HL-60 (cell line): ENCODE measurements at regions not wholly inside any gene's neighbourhood (a gene's known extent, or its start where the extent isn't known, plus 50 kb on each side); places are given as distances from the start of the nearest gene placed in this dataset.

Source experiments
- DNase-seq, 2 experiments: peaks; one replicate each; pipeline ENCODE4 v3.0.0-alpha.2; 2010 to 2020; ENCODE audit warnings: low read depth in 1 of 2, low spot score in 1 of 2
- H3K27ac ChIP-seq: fragments of 250-450 bp; sonication (Bioruptor Pico); replicated peaks from 2 replicates; pipeline ENCODE4 v1.5.1; 2020; ENCODE audit warnings: mild to moderate bottlenecking, moderate library complexity
- H3K27me3 ChIP-seq: fragments of 250-450 bp; sonication (Bioruptor Pico); 2 replicates; pipeline ENCODE4 v1.5.1; 2021; ENCODE audit warnings: mild to moderate bottlenecking, moderate library complexity; ENCODE audit not compliant: insufficient read depth, poor library complexity, severe bottlenecking
- H3K4me3 ChIP-seq: replicated peaks from 2 replicates; pipeline ENCODE4 v1.5.1; 2011; ENCODE audit warnings: mild to moderate bottlenecking, control low read depth, low read length; ENCODE audit not compliant: insufficient read depth
- GABPA ChIP-seq: IDR thresholded peaks from 2 replicates; pipeline ENCODE4 v1.6.1; 2012; ENCODE audit warnings: low read depth
- POLR2AphosphoS5 ChIP-seq: IDR thresholded peaks from 2 replicates; pipeline ENCODE4 v1.6.1; 2012; ENCODE audit warnings: low read depth
- SPI1 ChIP-seq: IDR thresholded peaks from 2 replicates; pipeline ENCODE4 v1.6.1; 2012; ENCODE audit warnings: low read depth, mild to moderate bottlenecking, borderline replicate concordance
- TF ChIP-seq, protein P1 (sequence below): IDR thresholded peaks from one replicate; pipeline ENCODE4 v1.5.1; 2011; ENCODE audit warnings: low read length, control low read depth, inconsistent platforms; ENCODE audit not compliant: insufficient read depth
- TF ChIP-seq, protein P2 (sequence below): IDR thresholded peaks from 2 replicates; pipeline ENCODE4 v1.6.1; 2012; ENCODE audit warnings: low read depth; ENCODE audit not compliant: insufficient replicate concordance

DNA sequence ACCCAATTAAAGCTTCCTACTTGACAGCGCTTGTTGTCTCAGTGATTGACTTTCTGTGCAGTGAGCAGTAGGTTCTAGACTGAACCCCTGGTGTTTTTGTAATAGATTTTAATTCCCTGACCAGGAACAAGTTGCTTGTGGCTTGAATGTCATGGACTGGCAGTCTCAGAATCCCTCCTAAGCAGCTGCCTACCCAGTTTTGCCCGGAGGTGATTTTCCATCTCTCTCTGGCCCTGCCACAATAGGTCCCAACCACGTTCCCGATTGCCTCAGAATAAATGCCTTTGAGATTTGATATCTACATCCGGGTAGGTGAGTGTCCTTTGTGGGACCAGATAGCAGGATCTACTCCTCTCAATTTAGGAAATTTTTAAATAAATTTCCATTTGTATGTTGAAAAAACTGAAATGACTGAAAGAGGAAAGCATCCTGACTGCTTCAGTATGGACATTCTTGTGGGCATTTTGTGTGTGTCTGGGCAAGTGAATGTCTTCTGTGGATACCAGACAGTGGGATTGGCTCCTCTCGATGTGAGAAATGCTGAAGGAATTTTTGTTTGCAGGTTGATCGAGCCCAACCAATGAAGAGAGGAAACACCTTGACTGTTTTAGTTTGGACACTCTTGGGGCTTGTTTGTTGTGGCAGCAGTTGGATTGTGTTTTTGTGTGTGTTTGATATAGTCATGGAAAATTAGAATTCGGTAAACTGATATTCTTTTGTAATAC lies 1607.4 kb downstream of the C4orf33 start:
- Histone ChIP-seq H3K4me3 (no peak overlapping the region), H3K27me3 (no peaks in the 10 kb centered on the region), H3K27ac (no peak overlapping the region)
- DNase-seq = no peak
- no peak for TF ChIP-seq GABPA
- TF ChIP-seq, protein P1, sequence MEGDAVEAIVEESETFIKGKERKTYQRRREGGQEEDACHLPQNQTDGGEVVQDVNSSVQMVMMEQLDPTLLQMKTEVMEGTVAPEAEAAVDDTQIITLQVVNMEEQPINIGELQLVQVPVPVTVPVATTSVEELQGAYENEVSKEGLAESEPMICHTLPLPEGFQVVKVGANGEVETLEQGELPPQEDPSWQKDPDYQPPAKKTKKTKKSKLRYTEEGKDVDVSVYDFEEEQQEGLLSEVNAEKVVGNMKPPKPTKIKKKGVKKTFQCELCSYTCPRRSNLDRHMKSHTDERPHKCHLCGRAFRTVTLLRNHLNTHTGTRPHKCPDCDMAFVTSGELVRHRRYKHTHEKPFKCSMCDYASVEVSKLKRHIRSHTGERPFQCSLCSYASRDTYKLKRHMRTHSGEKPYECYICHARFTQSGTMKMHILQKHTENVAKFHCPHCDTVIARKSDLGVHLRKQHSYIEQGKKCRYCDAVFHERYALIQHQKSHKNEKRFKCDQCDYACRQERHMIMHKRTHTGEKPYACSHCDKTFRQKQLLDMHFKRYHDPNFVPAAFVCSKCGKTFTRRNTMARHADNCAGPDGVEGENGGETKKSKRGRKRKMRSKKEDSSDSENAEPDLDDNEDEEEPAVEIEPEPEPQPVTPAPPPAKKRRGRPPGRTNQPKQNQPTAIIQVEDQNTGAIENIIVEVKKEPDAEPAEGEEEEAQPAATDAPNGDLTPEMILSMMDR = no peak
- no peak for TF ChIP-seq POLR2AphosphoS5
- TF ChIP-seq SPI1 = no peak
- TF ChIP-seq, protein P2, sequence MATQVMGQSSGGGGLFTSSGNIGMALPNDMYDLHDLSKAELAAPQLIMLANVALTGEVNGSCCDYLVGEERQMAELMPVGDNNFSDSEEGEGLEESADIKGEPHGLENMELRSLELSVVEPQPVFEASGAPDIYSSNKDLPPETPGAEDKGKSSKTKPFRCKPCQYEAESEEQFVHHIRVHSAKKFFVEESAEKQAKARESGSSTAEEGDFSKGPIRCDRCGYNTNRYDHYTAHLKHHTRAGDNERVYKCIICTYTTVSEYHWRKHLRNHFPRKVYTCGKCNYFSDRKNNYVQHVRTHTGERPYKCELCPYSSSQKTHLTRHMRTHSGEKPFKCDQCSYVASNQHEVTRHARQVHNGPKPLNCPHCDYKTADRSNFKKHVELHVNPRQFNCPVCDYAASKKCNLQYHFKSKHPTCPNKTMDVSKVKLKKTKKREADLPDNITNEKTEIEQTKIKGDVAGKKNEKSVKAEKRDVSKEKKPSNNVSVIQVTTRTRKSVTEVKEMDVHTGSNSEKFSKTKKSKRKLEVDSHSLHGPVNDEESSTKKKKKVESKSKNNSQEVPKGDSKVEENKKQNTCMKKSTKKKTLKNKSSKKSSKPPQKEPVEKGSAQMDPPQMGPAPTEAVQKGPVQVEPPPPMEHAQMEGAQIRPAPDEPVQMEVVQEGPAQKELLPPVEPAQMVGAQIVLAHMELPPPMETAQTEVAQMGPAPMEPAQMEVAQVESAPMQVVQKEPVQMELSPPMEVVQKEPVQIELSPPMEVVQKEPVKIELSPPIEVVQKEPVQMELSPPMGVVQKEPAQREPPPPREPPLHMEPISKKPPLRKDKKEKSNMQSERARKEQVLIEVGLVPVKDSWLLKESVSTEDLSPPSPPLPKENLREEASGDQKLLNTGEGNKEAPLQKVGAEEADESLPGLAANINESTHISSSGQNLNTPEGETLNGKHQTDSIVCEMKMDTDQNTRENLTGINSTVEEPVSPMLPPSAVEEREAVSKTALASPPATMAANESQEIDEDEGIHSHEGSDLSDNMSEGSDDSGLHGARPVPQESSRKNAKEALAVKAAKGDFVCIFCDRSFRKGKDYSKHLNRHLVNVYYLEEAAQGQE = no peak

DNA sequence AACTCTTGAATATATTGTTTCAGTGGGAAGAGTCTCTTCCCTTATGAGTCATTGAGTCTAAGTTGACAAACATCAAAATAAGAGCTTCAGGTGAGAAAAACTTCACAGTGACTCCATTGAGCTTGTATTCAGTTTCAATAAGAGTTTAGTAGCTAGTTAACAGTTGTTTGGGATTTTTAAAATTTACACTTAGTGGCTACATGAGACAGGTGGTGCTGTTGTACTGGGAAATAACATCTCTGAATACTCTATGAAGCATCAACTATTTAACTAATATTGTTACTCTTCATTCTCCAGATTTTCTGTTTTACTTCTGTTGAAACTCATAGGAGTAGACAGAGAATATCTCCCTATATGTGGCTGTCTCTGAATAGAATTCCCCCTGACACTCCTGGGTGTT lies 1609.1 kb downstream of the C4orf33 start:
- H3K27ac ChIP-seq = no peak overlapping the region

DNA sequence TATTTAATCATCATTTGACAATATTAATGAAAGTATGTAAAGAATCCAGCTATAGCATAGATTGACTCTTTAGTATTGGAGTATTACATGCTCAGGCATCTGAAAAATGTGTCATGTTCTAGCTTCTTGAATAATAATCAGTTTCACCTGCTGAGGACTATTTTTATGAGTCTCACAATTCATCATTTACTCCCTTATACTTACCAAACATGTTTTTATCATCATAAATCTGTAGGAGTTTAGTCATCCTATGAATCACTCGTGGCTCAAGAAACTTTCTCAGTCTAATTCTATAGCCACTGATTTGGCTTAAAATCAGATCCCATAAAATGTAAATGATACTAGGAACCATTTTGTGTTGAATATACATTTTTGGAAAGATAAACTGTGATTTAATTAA lies 1616.1 kb downstream of the C4orf33 start:
- DNase-seq = no peak
- H3K27ac ChIP-seq = no peak overlapping the region
- no peak for TF ChIP-seq POLR2AphosphoS5
- TF ChIP-seq, protein P2 = no peak
- H3K4me3 ChIP-seq = no peak overlapping the region
- H3K27me3 ChIP-seq = no peaks in the 10 kb centered on the region

More for the DNA sequence above, 1609.1 kb downstream of the C4orf33 start:
- DNase-seq = no peak
- TF ChIP-seq, protein P1 = no peak
- TF ChIP-seq POLR2AphosphoS5 = no peak
- TF ChIP-seq, protein P2 = no peak
- TF ChIP-seq GABPA = no peak
- no peak for TF ChIP-seq SPI1
- Histone ChIP-seq H3K4me3 (no peak overlapping the region), H3K27me3 (no peaks in the 10 kb centered on the region)
